HepG2 (cell line): ENCODE measurements at regions not wholly inside any gene's neighbourhood (a gene's known extent, or its start where the extent isn't known, plus 50 kb on each side); places are given as distances from the start of the nearest gene placed in this dataset.

Experiments
- HCFC1 ChIP-seq: fragments of 150-350 bp; IDR thresholded peaks from 2 replicates; pipeline ENCODE4 v1.6.1; 2014; ENCODE audit warnings: low read depth, low read length
- NR1H2 ChIP-seq: sonication (generic); formaldehyde crosslinking; IDR thresholded peaks from 2 replicates; pipeline ENCODE4 v1.8.1; 2022; ENCODE audit warnings: low read depth, missing genetic modification reagents, borderline replicate concordance
- NR2F6 ChIP-seq, 2 experiments: IDR thresholded peaks; 2 replicates each; pipeline ENCODE4 v1.6.1; 2016; ENCODE audit warnings: antibody characterized with exemption in 1 of 2, mild to moderate bottlenecking in 1 of 2
- POLR2A ChIP-seq, 2 experiments: IDR thresholded peaks; 2 replicates each; pipeline ENCODE4 v1.6.1; 2011; ENCODE audit warnings: low read depth in 2 of 2, low read length in 2 of 2, mild to moderate bottlenecking in 1 of 2, moderate library complexity in 1 of 2; ENCODE audit not compliant: insufficient read depth in 1 of 2
- SUZ12 ChIP-seq: fragments of 150-350 bp; IDR thresholded peaks from 2 replicates; pipeline ENCODE4 v1.6.1; 2014; ENCODE audit warnings: low read depth, low read length
- ZNF207 ChIP-seq: fragments of 450-650 bp; IDR thresholded peaks from 2 replicates; pipeline ENCODE4 v1.6.1; 2016; ENCODE audit warnings: antibody characterized with exemption, borderline replicate concordance
- ZNF678 ChIP-seq: sonication (generic); formaldehyde crosslinking; IDR thresholded peaks from 2 replicates; pipeline ENCODE4 v1.4.0; 2020; ENCODE audit warnings: mild to moderate bottlenecking, missing genetic modification reagents
- ZNF782 ChIP-seq: sonication (generic); formaldehyde crosslinking; IDR thresholded peaks from 2 replicates; pipeline ENCODE4 v1.4.0; 2020; ENCODE audit warnings: missing genetic modification reagents, mild to moderate bottlenecking, borderline replicate concordance
- TF ChIP-seq, protein P1 (sequence below): sonication (generic); formaldehyde crosslinking; IDR thresholded peaks from 2 replicates; pipeline ENCODE4 v1.5.1; 2020; ENCODE audit warnings: mild to moderate bottlenecking, missing genetic modification reagents, moderate library complexity
- TF ChIP-seq, protein P2 (sequence below): fragments of 450-650 bp; IDR thresholded peaks from 2 replicates; pipeline ENCODE4 v1.6.1; 2016
- TF ChIP-seq, protein P3 (sequence below): sonication (generic); formaldehyde crosslinking; IDR thresholded peaks from 2 replicates; pipeline ENCODE4 v1.4.0; 2020; ENCODE audit warnings: missing genetic modification reagents, borderline replicate concordance
- TF ChIP-seq, protein P4 (sequence below), 2 experiments: fragments of 450-650 bp in 1 of 2; sonication (generic) in 1 of 2; formaldehyde crosslinking in 1 of 2; IDR thresholded peaks; 2 replicates each; pipeline versions ENCODE4 v1.6.1 to v1.8.0; 2016 to 2022; ENCODE audit warnings: antibody characterized with exemption in 1 of 2, mild to moderate bottlenecking in 1 of 2, missing genetic modification reagents in 1 of 2

DNA sequence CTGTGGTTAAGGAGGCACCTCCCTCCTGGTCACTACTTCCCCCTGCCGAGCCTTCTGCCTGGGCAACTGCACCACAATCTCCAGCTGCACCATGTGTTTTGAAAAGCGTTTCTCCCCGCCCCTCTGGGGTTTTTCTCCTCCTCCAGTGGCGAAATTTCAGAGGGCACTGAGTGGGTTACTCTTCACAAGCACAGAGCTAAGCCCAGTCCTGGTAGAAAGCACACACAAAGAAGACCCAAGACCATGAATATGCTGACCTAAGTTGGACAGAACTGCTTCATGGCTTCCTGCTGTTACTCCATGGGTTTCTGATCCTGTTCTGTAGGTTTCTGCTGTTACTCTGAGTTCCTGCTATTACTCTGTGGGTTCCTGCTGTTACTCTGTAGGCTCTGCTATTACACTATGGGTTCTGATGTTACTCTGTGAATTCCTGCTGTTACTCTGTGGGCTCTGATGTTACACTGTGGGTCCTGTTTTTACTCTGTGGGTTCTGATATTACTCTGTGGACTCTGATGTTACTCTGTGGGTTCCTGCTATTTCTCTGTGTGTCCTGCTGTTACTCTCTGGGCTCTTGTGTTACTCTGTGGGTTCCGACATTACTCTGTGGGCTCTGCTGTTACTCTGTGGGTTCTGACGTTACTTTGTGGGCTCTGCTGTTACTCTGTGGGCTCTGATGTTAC is 216.6 kb downstream of the RTP5 start:
- TF ChIP-seq, protein P1, sequence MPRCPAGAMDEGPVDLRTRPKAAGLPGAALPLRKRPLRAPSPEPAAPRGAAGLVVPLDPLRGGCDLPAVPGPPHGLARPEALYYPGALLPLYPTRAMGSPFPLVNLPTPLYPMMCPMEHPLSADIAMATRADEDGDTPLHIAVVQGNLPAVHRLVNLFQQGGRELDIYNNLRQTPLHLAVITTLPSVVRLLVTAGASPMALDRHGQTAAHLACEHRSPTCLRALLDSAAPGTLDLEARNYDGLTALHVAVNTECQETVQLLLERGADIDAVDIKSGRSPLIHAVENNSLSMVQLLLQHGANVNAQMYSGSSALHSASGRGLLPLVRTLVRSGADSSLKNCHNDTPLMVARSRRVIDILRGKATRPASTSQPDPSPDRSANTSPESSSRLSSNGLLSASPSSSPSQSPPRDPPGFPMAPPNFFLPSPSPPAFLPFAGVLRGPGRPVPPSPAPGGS (CRISPR knock-in tag) = peak; percentile 26; the same call in 1 of the 2 replicates
- no peak for TF ChIP-seq SUZ12
- TF ChIP-seq, protein P2, sequence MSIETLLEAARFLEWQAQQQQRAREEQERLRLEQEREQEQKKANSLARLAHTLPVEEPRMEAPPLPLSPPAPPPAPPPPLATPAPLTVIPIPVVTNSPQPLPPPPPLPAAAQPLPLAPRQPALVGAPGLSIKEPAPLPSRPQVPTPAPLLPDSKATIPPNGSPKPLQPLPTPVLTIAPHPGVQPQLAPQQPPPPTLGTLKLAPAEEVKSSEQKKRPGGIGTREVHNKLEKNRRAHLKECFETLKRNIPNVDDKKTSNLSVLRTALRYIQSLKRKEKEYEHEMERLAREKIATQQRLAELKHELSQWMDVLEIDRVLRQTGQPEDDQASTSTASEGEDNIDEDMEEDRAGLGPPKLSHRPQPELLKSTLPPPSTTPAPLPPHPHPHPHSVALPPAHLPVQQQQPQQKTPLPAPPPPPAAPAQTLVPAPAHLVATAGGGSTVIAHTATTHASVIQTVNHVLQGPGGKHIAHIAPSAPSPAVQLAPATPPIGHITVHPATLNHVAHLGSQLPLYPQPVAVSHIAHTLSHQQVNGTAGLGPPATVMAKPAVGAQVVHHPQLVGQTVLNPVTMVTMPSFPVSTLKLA = no peak
- TF ChIP-seq, protein P3, sequence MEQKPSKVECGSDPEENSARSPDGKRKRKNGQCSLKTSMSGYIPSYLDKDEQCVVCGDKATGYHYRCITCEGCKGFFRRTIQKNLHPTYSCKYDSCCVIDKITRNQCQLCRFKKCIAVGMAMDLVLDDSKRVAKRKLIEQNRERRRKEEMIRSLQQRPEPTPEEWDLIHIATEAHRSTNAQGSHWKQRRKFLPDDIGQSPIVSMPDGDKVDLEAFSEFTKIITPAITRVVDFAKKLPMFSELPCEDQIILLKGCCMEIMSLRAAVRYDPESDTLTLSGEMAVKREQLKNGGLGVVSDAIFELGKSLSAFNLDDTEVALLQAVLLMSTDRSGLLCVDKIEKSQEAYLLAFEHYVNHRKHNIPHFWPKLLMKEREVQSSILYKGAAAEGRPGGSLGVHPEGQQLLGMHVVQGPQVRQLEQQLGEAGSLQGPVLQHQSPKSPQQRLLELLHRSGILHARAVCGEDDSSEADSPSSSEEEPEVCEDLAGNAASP (CRISPR knock-in tag) = no peak
- TF ChIP-seq ZNF782 (CRISPR knock-in tag) = no peak
- no peak for TF ChIP-seq HCFC1
- no peak for TF ChIP-seq ZNF207
- no peak for TF ChIP-seq ZNF678 (CRISPR knock-in tag)
- no peak for TF ChIP-seq NR1H2 (CRISPR knock-in tag)
- TF ChIP-seq, protein P4, sequence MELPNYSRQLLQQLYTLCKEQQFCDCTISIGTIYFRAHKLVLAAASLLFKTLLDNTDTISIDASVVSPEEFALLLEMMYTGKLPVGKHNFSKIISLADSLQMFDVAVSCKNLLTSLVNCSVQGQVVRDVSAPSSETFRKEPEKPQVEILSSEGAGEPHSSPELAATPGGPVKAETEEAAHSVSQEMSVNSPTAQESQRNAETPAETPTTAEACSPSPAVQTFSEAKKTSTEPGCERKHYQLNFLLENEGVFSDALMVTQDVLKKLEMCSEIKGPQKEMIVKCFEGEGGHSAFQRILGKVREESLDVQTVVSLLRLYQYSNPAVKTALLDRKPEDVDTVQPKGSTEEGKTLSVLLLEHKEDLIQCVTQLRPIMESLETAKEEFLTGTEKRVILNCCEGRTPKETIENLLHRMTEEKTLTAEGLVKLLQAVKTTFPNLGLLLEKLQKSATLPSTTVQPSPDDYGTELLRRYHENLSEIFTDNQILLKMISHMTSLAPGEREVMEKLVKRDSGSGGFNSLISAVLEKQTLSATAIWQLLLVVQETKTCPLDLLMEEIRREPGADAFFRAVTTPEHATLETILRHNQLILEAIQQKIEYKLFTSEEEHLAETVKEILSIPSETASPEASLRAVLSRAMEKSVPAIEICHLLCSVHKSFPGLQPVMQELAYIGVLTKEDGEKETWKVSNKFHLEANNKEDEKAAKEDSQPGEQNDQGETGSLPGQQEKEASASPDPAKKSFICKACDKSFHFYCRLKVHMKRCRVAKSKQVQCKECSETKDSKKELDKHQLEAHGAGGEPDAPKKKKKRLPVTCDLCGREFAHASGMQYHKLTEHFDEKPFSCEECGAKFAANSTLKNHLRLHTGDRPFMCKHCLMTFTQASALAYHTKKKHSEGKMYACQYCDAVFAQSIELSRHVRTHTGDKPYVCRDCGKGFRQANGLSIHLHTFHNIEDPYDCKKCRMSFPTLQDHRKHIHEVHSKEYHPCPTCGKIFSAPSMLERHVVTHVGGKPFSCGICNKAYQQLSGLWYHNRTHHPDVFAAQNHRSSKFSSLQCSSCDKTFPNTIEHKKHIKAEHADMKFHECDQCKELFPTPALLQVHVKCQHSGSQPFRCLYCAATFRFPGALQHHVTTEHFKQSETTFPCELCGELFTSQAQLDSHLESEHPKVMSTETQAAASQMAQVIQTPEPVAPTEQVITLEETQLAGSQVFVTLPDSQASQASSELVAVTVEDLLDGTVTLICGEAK (IDR thresholded peaks at IDR 0.05) = no peak
- TF ChIP-seq, protein P4 (CRISPR knock-in tag; IDR thresholded peaks at IDR 0.05) = no peak
- peak; percentile 42 for TF ChIP-seq NR2F6 (IDR thresholded peaks at IDR 0.05)
- 0 out of 2 replicates have a peak, but pooled peaks have one; percentile 6 for TF ChIP-seq NR2F6 (CRISPR knock-in tag; IDR thresholded peaks at IDR 0.05)
- peak; percentile 86 to 95 for TF ChIP-seq POLR2A (IDR thresholded peaks at IDR 0.05; ENCODE audit: insufficient read depth in 1 of 2, low read depth in 2 of 2, low read length in 2 of 2)
